HepG2 (cell line): ENCODE measurements at regions not wholly inside any gene's neighbourhood (a gene's known extent, or its start where the extent isn't known, plus 50 kb on each side); places are given as distances from the start of the nearest gene placed in this dataset.

Source experiments
- ARHGAP35 ChIP-seq: sonication (generic); formaldehyde crosslinking; IDR thresholded peaks from 2 replicates; pipeline ENCODE4 v1.9.0; 2022; ENCODE audit warnings: mild to moderate bottlenecking, inconsistent platforms, moderate library complexity, missing genetic modification reagents, borderline replicate concordance
- CC2D1A ChIP-seq: sonication (generic); formaldehyde crosslinking; IDR thresholded peaks from 2 replicates; pipeline ENCODE4 v1.8.1; 2023; ENCODE audit warnings: mild to moderate bottlenecking, missing genetic modification reagents
- FOXM1 ChIP-seq: sonication (generic); formaldehyde crosslinking; IDR thresholded peaks from 2 replicates; pipeline ENCODE4 v1.5.0; 2020; ENCODE audit warnings: missing genetic modification reagents
- GPN1 ChIP-seq: sonication (generic); formaldehyde crosslinking; IDR thresholded peaks from 2 replicates; pipeline ENCODE4 v1.5.1; 2020; ENCODE audit warnings: missing genetic modification reagents, borderline replicate concordance
- LCORL ChIP-seq, 2 experiments: fragments of 450-650 bp in 1 of 2; sonication (generic) in 1 of 2; formaldehyde crosslinking in 1 of 2; IDR thresholded peaks; 2 replicates each; pipeline versions ENCODE4 v1.5.0 to v1.6.1; 2017 to 2020; ENCODE audit warnings: antibody characterized with exemption in 1 of 2, missing genetic modification reagents in 1 of 2
- PAF1 ChIP-seq: IDR thresholded peaks from 2 replicates; pipeline ENCODE4 v1.6.1; 2016; ENCODE audit warnings: missing genetic modification reagents, missing compliant biosample characterization
- SMARCC2 ChIP-seq: fragments of 450-650 bp; IDR thresholded peaks from 2 replicates; pipeline ENCODE4 v1.6.1; 2017; ENCODE audit warnings: antibody characterized with exemption, mild to moderate bottlenecking
- STAT6 ChIP-seq: sonication (generic); formaldehyde crosslinking; IDR thresholded peaks from 2 replicates; pipeline ENCODE4 v1.4.0; 2020; ENCODE audit warnings: missing genetic modification reagents, mild to moderate bottlenecking, borderline replicate concordance
- TEF ChIP-seq: sonication (generic); formaldehyde crosslinking; IDR thresholded peaks from 2 replicates; pipeline ENCODE4 v1.5.0; 2020; ENCODE audit warnings: missing genetic modification reagents
- U2AF2 ChIP-seq: fragments of 200-400 bp; formaldehyde crosslinking; IDR thresholded peaks from 2 replicates; pipeline ENCODE4 v1.6.1; 2017; ENCODE audit warnings: low read depth, mild to moderate bottlenecking, low read length
- YEATS4 ChIP-seq: sonication (generic); formaldehyde crosslinking; IDR thresholded peaks from 2 replicates; pipeline ENCODE4 v1.4.0; 2020; ENCODE audit warnings: missing genetic modification reagents, borderline replicate concordance
- ZBTB10 ChIP-seq: sonication (generic); formaldehyde crosslinking; IDR thresholded peaks from 2 replicates; pipeline ENCODE4 v1.4.0; 2020; ENCODE audit warnings: missing genetic modification reagents, borderline replicate concordance
- ZFP91 ChIP-seq: sonication (generic); formaldehyde crosslinking; IDR thresholded peaks from 2 replicates; pipeline ENCODE4 v1.9.0; 2022; ENCODE audit warnings: missing genetic modification reagents, mild to moderate bottlenecking, borderline replicate concordance
- ZNF432 ChIP-seq: sonication (generic); formaldehyde crosslinking; IDR thresholded peaks from 2 replicates; pipeline ENCODE4 v1.5.0; 2020; ENCODE audit warnings: missing genetic modification reagents, mild to moderate bottlenecking, borderline replicate concordance
- ZNF549 ChIP-seq: sonication (generic); formaldehyde crosslinking; IDR thresholded peaks from 2 replicates; pipeline ENCODE4 v1.5.0; 2020; ENCODE audit warnings: missing genetic modification reagents
- ZNF570 ChIP-seq: sonication (generic); formaldehyde crosslinking; IDR thresholded peaks from 2 replicates; pipeline ENCODE4 v1.4.0; 2020; ENCODE audit warnings: mild to moderate bottlenecking, missing genetic modification reagents, borderline replicate concordance
- ZNF597 ChIP-seq: sonication (generic); formaldehyde crosslinking; IDR thresholded peaks from 2 replicates; pipeline ENCODE4 v1.5.0; 2020; ENCODE audit warnings: missing genetic modification reagents
- ZNF784 ChIP-seq: sonication (generic); formaldehyde crosslinking; IDR thresholded peaks from 2 replicates; pipeline ENCODE4 v1.5.1; 2020; ENCODE audit warnings: missing genetic modification reagents, mild to moderate bottlenecking, borderline replicate concordance

- TF ChIP-seq ZNF549 (no peak), ARHGAP35 (CRISPR knock-in tag) (no peak), STAT6 (no peak), CC2D1A (CRISPR knock-in tag) (no peak), ZFP91 (CRISPR knock-in tag) (no peak), FOXM1 (no peak), SMARCC2 (no peak), YEATS4 (CRISPR knock-in tag) (no peak), TEF (no peak), ZNF570 (CRISPR knock-in tag) (no peak), PAF1 (CRISPR knock-in tag) (no peak), ZNF432 (no peak), ZNF597 (no peak), LCORL (IDR thresholded peaks at IDR 0.05) (no peak), LCORL (CRISPR knock-in tag; IDR thresholded peaks at IDR 0.05) (0 out of 2 replicates have a peak, but pooled peaks have one; percentile 25), ZBTB10 (CRISPR knock-in tag) (no peak), GPN1 (CRISPR knock-in tag) (no peak), U2AF2 (no peak), ZNF784 (CRISPR knock-in tag) (0 out of 2 replicates have a peak, but pooled peaks have one; percentile 33)
These were observed 91.8 kb downstream of the BAMBI start (continued) for GRCh38 chr10:28769091-28769604.
